Osteocyte (in vitro differentiated cells): ENCODE measurements at regions not wholly inside any gene's neighbourhood (a gene's known extent, or its start where the extent isn't known, plus 50 kb on each side); places are given as distances from the start of the nearest gene placed in this dataset.

Source experiments
- DNase-seq: peaks from one replicate; pipeline ENCODE4 v3.0.0; 2021; ENCODE audit warnings: mixed read lengths; ENCODE audit not compliant: unreplicated experiment; ENCODE audit errors: extremely low spot score
- H3K27ac Mint-ChIP-seq: one replicate; pipeline ENCODE4 v1.8.0; 2021; ENCODE audit warnings: mild to moderate bottlenecking, mixed read lengths; ENCODE audit not compliant: unreplicated experiment
- H3K27me3 Mint-ChIP-seq: one replicate; pipeline ENCODE4 v1.8.0; 2021; ENCODE audit warnings: mixed read lengths; ENCODE audit not compliant: unreplicated experiment
- H3K36me3 Mint-ChIP-seq: one replicate; pipeline ENCODE4 v1.8.0; 2021; ENCODE audit warnings: mixed read lengths; ENCODE audit not compliant: unreplicated experiment
- H3K4me1 Mint-ChIP-seq: one replicate; pipeline ENCODE4 v1.8.0; 2021; ENCODE audit warnings: mixed read lengths; ENCODE audit not compliant: unreplicated experiment
- H3K4me3 Mint-ChIP-seq: one replicate; pipeline ENCODE4 v1.8.0; 2021; ENCODE audit warnings: mild to moderate bottlenecking, moderate library complexity, mixed read lengths; ENCODE audit not compliant: unreplicated experiment
- H3K9me3 Mint-ChIP-seq: one replicate; pipeline ENCODE4 v1.8.0; 2021; ENCODE audit warnings: mixed read lengths; ENCODE audit not compliant: unreplicated experiment
- CTCF ChIP-seq: fragments of 200-600 bp; sonication (generic); IDR thresholded peaks from 2 replicates; pipeline ENCODE4 v1.5.0; 2021; ENCODE audit warnings: antibody characterized with exemption, mild to moderate bottlenecking, moderate library complexity

GRCh38 chr18:77571743-77572142 is 322.1 kb downstream of the GALR1 start:
- Mint-ChIP-seq H3K4me1 (no peaks in the 10 kb centered on the region), H3K9me3 (peaks cover 62% of the 10 kb centered on the region), H3K4me3 (no peak overlapping the region), H3K27me3 (no peaks in the 10 kb centered on the region), H3K27ac (no peak overlapping the region), H3K36me3 (no peaks in the 10 kb centered on the region)
- no peak for TF ChIP-seq CTCF
- no peak for DNase-seq

DNA sequence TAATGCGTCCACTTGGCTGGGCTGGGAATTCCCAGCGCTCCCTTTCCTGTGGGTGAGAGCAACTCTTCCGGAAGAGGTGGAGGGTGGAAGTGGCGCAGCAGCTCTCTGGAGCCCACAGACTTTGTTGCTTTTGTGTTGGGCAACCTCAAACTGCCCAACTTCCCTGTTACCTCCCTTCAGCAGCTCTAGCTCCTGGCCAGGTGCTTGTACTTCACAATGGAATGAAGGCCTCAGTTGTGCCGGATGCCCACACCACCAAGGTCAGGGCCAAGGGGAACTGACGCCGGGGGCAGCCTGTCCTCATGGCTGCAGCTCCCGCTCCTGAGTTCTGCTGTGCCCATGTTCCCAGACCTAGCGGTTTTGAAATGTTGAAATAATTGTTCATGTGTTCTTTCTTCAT is 322.9 kb downstream of the GALR1 start:
- H3K36me3 Mint-ChIP-seq: no peaks in the 10 kb centered on the region
- no peak for TF ChIP-seq CTCF
- no peaks in the 10 kb centered on the region for H3K27me3 Mint-ChIP-seq
- H3K4me1 Mint-ChIP-seq: no peaks in the 10 kb centered on the region
- DNase-seq: no peak
- no peak overlapping the region for H3K4me3 Mint-ChIP-seq
- H3K27ac Mint-ChIP-seq: no peak overlapping the region
- peaks cover 62% of the 10 kb centered on the region for H3K9me3 Mint-ChIP-seq

DNA sequence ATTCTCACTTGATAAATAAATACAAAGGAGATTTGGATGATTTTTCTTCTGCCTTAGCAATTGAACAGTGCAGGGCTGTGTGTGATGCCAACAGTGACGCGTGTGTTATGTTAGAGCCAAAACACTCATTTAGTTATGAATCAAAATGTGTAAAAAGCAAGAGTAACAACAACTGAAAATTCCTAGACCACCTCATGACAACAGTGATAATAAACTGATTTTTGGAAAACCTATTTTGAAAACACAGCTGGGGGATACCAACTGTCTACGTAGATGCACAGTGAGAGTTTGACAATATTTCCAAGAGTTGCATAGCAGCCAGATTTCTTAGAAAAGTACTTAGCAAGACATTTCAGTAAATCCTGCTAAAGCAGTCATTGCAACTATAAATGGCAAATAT is 323.9 kb downstream of the GALR1 start:
- TF ChIP-seq CTCF: no peak
- Mint-ChIP-seq H3K36me3 (no peaks in the 10 kb centered on the region), H3K4me3 (no peak overlapping the region), H3K4me1 (no peaks in the 10 kb centered on the region), H3K9me3 (peaks cover 55% of the 10 kb centered on the region), H3K27ac (no peak overlapping the region), H3K27me3 (no peaks in the 10 kb centered on the region)
- DNase-seq: no peak

GRCh38 chr18:77590943-77591515 is 341.4 kb downstream of the GALR1 start:
- Mint-ChIP-seq H3K27ac (no peak overlapping the region), H3K4me3 (no peak overlapping the region), H3K27me3 (no peaks in the 10 kb centered on the region), H3K4me1 (no peaks in the 10 kb centered on the region), H3K36me3 (no peaks in the 10 kb centered on the region), H3K9me3 (peaks cover 13% of the 10 kb centered on the region)
- no peak for TF ChIP-seq CTCF
- DNase-seq: no peak

DNA sequence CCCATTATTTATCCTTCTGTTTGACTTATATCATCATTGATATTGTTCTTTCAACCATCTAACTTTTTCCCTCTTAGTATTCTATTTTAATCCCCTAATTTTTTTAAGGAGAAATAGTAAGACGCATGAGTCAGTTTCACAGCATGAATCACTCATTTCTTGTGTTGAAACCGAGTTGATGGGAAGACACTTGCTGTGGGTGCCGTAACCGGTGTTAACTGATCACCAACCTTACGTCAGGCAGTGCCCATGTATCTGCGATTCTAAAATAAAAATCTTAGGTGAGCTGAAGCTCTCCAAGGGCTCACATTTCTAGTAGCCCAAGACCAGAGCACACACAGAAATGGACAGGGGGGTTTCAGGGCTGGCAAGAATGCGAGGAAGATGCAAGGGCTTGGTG is 348.1 kb downstream of the GALR1 start:
- H3K36me3 Mint-ChIP-seq: no peaks in the 10 kb centered on the region
- H3K9me3 Mint-ChIP-seq: peaks cover 12% of the 10 kb centered on the region
- no peak for TF ChIP-seq CTCF
- no peak overlapping the region for H3K27ac Mint-ChIP-seq
- H3K4me1 Mint-ChIP-seq: no peaks in the 10 kb centered on the region
- no peak for DNase-seq
- H3K4me3 Mint-ChIP-seq: no peak overlapping the region
- no peaks in the 10 kb centered on the region for H3K27me3 Mint-ChIP-seq
